BJ (cell line): ENCODE measurements at regions not wholly inside any gene's neighbourhood (a gene's known extent, or its start where the extent isn't known, plus 50 kb on each side); places are given as distances from the start of the nearest gene placed in this dataset.

Experiments
- CTCF ChIA-PET: fragments of 350-600 bp; formaldehyde crosslinking; extraction: SDS; loops from one replicate; lab custom pipeline; 2021; ENCODE audit warnings: antibody characterized with exemption, inconsistent platforms; lab: Yijun Ruan, JAX
- POLR2A ChIA-PET: fragments of 300-600 bp; sonication (Branson Sonifier 250); formaldehyde crosslinking; extraction: SDS; loops from one replicate; lab custom pipeline; 2021; ENCODE audit warnings: antibody characterized with exemption; lab: Charles Lee
- DNase-seq: peaks from one replicate; pipeline ENCODE4 v3.0.0-alpha.2; 2011; ENCODE audit warnings: low read depth
- H3K27me3 ChIP-seq: 2 replicates; pipeline ENCODE4 v1.6.0; 2011; ENCODE audit warnings: low read length; ENCODE audit not compliant: control insufficient read depth, insufficient read depth
- H3K36me3 ChIP-seq: 2 replicates; pipeline ENCODE4 v1.5.1; 2011; ENCODE audit warnings: low read length; ENCODE audit not compliant: control insufficient read depth, insufficient read depth
- H3K4me3 ChIP-seq: 2 replicates; pipeline ENCODE4 v1.5.1; 2011; ENCODE audit warnings: low read depth, mild to moderate bottlenecking, control low read depth, low read length
- CTCF ChIP-seq: IDR thresholded peaks from 2 replicates; pipeline ENCODE4 v1.5.1; 2011; ENCODE audit warnings: low read depth, mild to moderate bottlenecking, control low read depth, inconsistent platforms, low read length, moderate library complexity; ENCODE audit not compliant: insufficient read depth

- ChIA-PET CTCF (interaction anchor here (0.6 kb wide), 1 partner anchor 507 kb away, joined by 3 read pairs; no protein-coding TSS in a partner anchor), POLR2A (no interaction called here)
- no peak for DNase-seq
- no peaks in the 10 kb centered on the region for H3K27me3 ChIP-seq
- no peak for TF ChIP-seq CTCF
- no peak overlapping the region for H3K4me3 ChIP-seq
- no peaks in the 10 kb centered on the region for H3K36me3 ChIP-seq
These were observed 205.0 kb downstream of the ACTL7B start for GRCh38 chr9:108650826-108651225.

- CTCF ChIA-PET: interaction anchor here (1.5 kb wide), 1 partner anchor 18 kb away, joined by 6 read pairs; no protein-coding TSS in a partner anchor
- Histone ChIP-seq H3K27me3 (no peaks in the 10 kb centered on the region), H3K36me3 (no peaks in the 10 kb centered on the region), H3K4me3 (no peak overlapping the region)
- no peak for DNase-seq
- TF ChIP-seq CTCF: no peak
- POLR2A ChIA-PET: no interaction called here
These were observed 210.3 kb downstream of the ACTL7B start for GRCh38 chr9:108645520-108645919.

GRCh38 chr9:108643731-108644510, 211.9 kb downstream of the ACTL7B start:
- TF ChIP-seq CTCF: no peak
- ChIA-PET POLR2A (no interaction called here), CTCF (no interaction called here)
- no peaks in the 10 kb centered on the region for H3K36me3 ChIP-seq
- H3K27me3 ChIP-seq: no peaks in the 10 kb centered on the region
- no peak overlapping the region for H3K4me3 ChIP-seq
- DNase-seq: no peak

GRCh38 chr9:108642871-108643270, 212.9 kb downstream of the ACTL7B start:
- Histone ChIP-seq H3K4me3 (no peak overlapping the region), H3K36me3 (no peaks in the 10 kb centered on the region), H3K27me3 (no peaks in the 10 kb centered on the region)
- DNase-seq: no peak
- no peak for TF ChIP-seq CTCF
- CTCF ChIA-PET: no interaction called here
- POLR2A ChIA-PET: no interaction called here

- ChIA-PET CTCF (interaction anchor here (0.6 to 1.2 kb wide), 3 partner anchors 74 to 1423 kb away, joined by 3 read pairs; no protein-coding TSS in a partner anchor), POLR2A (no interaction called here)
- Histone ChIP-seq H3K4me3 (no peak overlapping the region), H3K27me3 (no peaks in the 10 kb centered on the region), H3K36me3 (no peaks in the 10 kb centered on the region)
- TF ChIP-seq CTCF: no peak
- no peak for DNase-seq
These were observed 215.6 kb downstream of the ACTL7B start for GRCh38 chr9:108640230-108640629.
